ENCODE measurements at regions not wholly inside any gene's neighbourhood (a gene's known extent, or its start where the extent isn't known, plus 50 kb on each side); places are given as distances from the start of the nearest gene placed in this dataset.

GRCh38 chr3:107894998-107895397 is 195.8 kb downstream of the CD47 start:
- no peak for DNase-seq

- no peak for DNase-seq
These were observed 197.7 kb downstream of the CD47 start for GRCh38 chr3:107892955-107893624.

GRCh38 chr3:107884719-107885460 is 205.9 kb downstream of the CD47 start:
- no peak for DNase-seq

- no peak for DNase-seq
These were observed 206.8 kb downstream of the CD47 start for GRCh38 chr3:107884028-107884427.

GRCh38 chr3:107882881-107883280 is 207.9 kb downstream of the CD47 start:
- no peak for DNase-seq

- DNase-seq: no peak
These were observed 208.6 kb downstream of the CD47 start for GRCh38 chr3:107882261-107882660.

- DNase-seq: no peak
These were observed 209.3 kb downstream of the CD47 start for GRCh38 chr3:107881509-107881908.

GRCh38 chr3:107880702-107881101 is 210.1 kb downstream of the CD47 start:
- DNase-seq: no peak

GRCh38 chr3:107877936-107878335 is 212.9 kb downstream of the CD47 start:
- DNase-seq: no peak

- no peak for DNase-seq
These were observed 219.7 kb downstream of the CD47 start for GRCh38 chr3:107870943-107871638.

- DNase-seq: no peak
These were observed 220.7 kb downstream of the CD47 start for GRCh38 chr3:107870096-107870495.

GRCh38 chr3:107868449-107868848 is 222.4 kb downstream of the CD47 start:
- DNase-seq: no peak

- DNase-seq: no peak
These were observed 228.9 kb downstream of the CD47 start for GRCh38 chr3:107861904-107862303.

GRCh38 chr3:107861422-107861821 is 229.4 kb downstream of the CD47 start:
- no peak for DNase-seq
